Skin epidermis (tissue), 12 donors: ENCODE measurements at regions not wholly inside any gene's neighbourhood (a gene's known extent, or its start where the extent isn't known, plus 50 kb on each side); places are given as distances from the start of the nearest gene placed in this dataset.
A peak's percentile ranks its signal among the peaks of the same experiment; 100 is the strongest.

Source experiments
- H3K27ac ChIP-seq, 21 experiments: fragments of 200-600 bp; sonication (generic) in 11 of 21; one replicate each; pipeline ENCODE4 v1.5.0; 2020; ENCODE audit warnings: mild to moderate bottlenecking in 3 of 21, inconsistent platforms in 2 of 21, moderate library complexity in 2 of 21
- H3K4me3 ChIP-seq, 7 experiments: fragments of 200-600 bp; sonication (generic) in 2 of 7; one replicate each; pipeline ENCODE4 v1.5.0; 2020; ENCODE audit warnings: inconsistent platforms in 2 of 7, mild to moderate bottlenecking in 2 of 7, moderate library complexity in 1 of 7

GRCh38 chr15:31268911-31269784 is 57.5 kb upstream of the KLF13 start:
- Histone ChIP-seq H3K4me3 (no peak overlapping the region), H3K27ac (no peak overlapping the region)

- Histone ChIP-seq H3K27ac (peak overlapping the region in 1 of 21 experiments; percentile 35), H3K4me3 (no peak overlapping the region)
Observed at GRCh38 chr15:31269816-31270575, 56.6 kb upstream of the KLF13 start.

GRCh38 chr15:31270767-31271166 is 55.9 kb upstream of the KLF13 start:
- no peak overlapping the region for H3K4me3 ChIP-seq
- peak overlapping the region in 1 of 21 experiments; percentile 35 for H3K27ac ChIP-seq

- Histone ChIP-seq H3K4me3 (no peak overlapping the region), H3K27ac (no peak overlapping the region)
Observed at GRCh38 chr15:31271224-31271635, 55.4 kb upstream of the KLF13 start.

GRCh38 chr15:31271711-31272557 is 54.7 kb upstream of the KLF13 start:
- Histone ChIP-seq H3K4me3 (no peak overlapping the region), H3K27ac (peak overlapping the region in 2 of 21 experiments; percentile 29 to 56)

- Histone ChIP-seq H3K27ac (peak overlapping the region in 11 of 21 experiments; percentile 3 to 60 (median 24)), H3K4me3 (no peak overlapping the region)
Observed at GRCh38 chr15:31272558-31273257, 53.9 kb upstream of the KLF13 start.

- H3K4me3 ChIP-seq = no peak overlapping the region
- H3K27ac ChIP-seq = peak overlapping the region in 6 of 21 experiments; percentile 3 to 60 (median 26)
Observed at GRCh38 chr15:31273258-31273941, 53.2 kb upstream of the KLF13 start.

GRCh38 chr15:31274496-31275330 is 51.9 kb upstream of the KLF13 start:
- no peak overlapping the region for H3K4me3 ChIP-seq
- H3K27ac ChIP-seq = no peak overlapping the region

- H3K27ac ChIP-seq = no peak overlapping the region
- H3K4me3 ChIP-seq = no peak overlapping the region
Observed at GRCh38 chr15:31275331-31276262, 51.0 kb upstream of the KLF13 start.

- Histone ChIP-seq H3K4me3 (no peak overlapping the region), H3K27ac (no peak overlapping the region)
Observed at GRCh38 chr15:31276596-31277298, 49.9 kb upstream of the KLF13 start.
